ENCODE measurements at regions not wholly inside any gene's neighbourhood (a gene's known extent, or its start where the extent isn't known, plus 50 kb on each side); places are given as distances from the start of the nearest gene placed in this dataset.

- H4K20me1 ChIP-seq (ENCODE audit: insufficient read depth) = no peaks in the 10 kb centered on the region
- no peak overlapping the region for H2AFZ ChIP-seq (ENCODE audit: low read depth, low read length, poor library complexity, severe bottlenecking)
- BruUV-seq (replicated peaks) = no TSS peak
- ChIA-PET POLR2A (no interaction called here), RAD21 (ENCODE audit: low non-redundant PET in 1 of 2, low total read pairs in 2 of 2, uncharacterized antibody in 2 of 2, unreplicated experiment in 2 of 2) (no interaction called here), CTCF (no interaction called here)
- DNase-seq (ENCODE audit: low read depth, low spot score) = no peak
- H3K9ac ChIP-seq (ENCODE audit: low read length) = no peak overlapping the region
- no peaks in the 10 kb centered on the region for H3K9me3 ChIP-seq (ENCODE audit: control insufficient read depth in 1 of 2, insufficient read depth in 1 of 2, low read depth in 1 of 2, low read length in 2 of 2)
- H3K27ac ChIP-seq (ENCODE audit: low read depth, low read length) = no peak overlapping the region
- ATAC-seq = no peak
- no peaks in the 10 kb centered on the region for H3K79me2 ChIP-seq (ENCODE audit: insufficient read depth, low read length)
- H3K4me2 ChIP-seq (ENCODE audit: low read length) = no peak overlapping the region
- no peaks in the 10 kb centered on the region for H3K27me3 ChIP-seq (ENCODE audit: insufficient read depth, low read length)
- TF ChIP-seq CTCF (IDR thresholded peaks at IDR 0.05 in 2 of 3, conservative IDR thresholded peaks at IDR 0.05 in 1 of 3; ENCODE audit: borderline replicate concordance in 1 of 3, insufficient read depth in 1 of 3, low read depth in 2 of 3, low read length in 2 of 3) (no peak), YY1 (IDR thresholded peaks at IDR 0.05; ENCODE audit: extremely low read depth, insufficient replicate concordance, low read depth, low read length) (no peak), CEBPB (IDR thresholded peaks at IDR 0.05; ENCODE audit: low read depth) (no peak), FOSL1 (IDR thresholded peaks at IDR 0.05; ENCODE audit: low read depth) (no peak), ELF1 (IDR thresholded peaks at IDR 0.05; ENCODE audit: borderline replicate concordance, low read depth) (no peak), ZNF274 (IDR thresholded peaks at IDR 0.05; ENCODE audit: low read depth, low read length) (no peak), SP1 (IDR thresholded peaks at IDR 0.05; ENCODE audit: low read depth) (no peak), RAD21 (IDR thresholded peaks at IDR 0.05; ENCODE audit: low read depth) (no peak), EZH2 (IDR thresholded peaks at IDR 0.05) (no peak)
- TF ChIP-seq, protein P1, sequence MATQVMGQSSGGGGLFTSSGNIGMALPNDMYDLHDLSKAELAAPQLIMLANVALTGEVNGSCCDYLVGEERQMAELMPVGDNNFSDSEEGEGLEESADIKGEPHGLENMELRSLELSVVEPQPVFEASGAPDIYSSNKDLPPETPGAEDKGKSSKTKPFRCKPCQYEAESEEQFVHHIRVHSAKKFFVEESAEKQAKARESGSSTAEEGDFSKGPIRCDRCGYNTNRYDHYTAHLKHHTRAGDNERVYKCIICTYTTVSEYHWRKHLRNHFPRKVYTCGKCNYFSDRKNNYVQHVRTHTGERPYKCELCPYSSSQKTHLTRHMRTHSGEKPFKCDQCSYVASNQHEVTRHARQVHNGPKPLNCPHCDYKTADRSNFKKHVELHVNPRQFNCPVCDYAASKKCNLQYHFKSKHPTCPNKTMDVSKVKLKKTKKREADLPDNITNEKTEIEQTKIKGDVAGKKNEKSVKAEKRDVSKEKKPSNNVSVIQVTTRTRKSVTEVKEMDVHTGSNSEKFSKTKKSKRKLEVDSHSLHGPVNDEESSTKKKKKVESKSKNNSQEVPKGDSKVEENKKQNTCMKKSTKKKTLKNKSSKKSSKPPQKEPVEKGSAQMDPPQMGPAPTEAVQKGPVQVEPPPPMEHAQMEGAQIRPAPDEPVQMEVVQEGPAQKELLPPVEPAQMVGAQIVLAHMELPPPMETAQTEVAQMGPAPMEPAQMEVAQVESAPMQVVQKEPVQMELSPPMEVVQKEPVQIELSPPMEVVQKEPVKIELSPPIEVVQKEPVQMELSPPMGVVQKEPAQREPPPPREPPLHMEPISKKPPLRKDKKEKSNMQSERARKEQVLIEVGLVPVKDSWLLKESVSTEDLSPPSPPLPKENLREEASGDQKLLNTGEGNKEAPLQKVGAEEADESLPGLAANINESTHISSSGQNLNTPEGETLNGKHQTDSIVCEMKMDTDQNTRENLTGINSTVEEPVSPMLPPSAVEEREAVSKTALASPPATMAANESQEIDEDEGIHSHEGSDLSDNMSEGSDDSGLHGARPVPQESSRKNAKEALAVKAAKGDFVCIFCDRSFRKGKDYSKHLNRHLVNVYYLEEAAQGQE (IDR thresholded peaks at IDR 0.05; ENCODE audit: low read depth) = no peak
- TF ChIP-seq, protein P2, sequence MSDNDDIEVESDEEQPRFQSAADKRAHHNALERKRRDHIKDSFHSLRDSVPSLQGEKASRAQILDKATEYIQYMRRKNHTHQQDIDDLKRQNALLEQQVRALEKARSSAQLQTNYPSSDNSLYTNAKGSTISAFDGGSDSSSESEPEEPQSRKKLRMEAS (IDR thresholded peaks at IDR 0.05) = no peak
- no peaks in the 10 kb centered on the region for H3K36me3 ChIP-seq (ENCODE audit: control insufficient read depth in 1 of 2, insufficient read depth in 2 of 2, low read length in 2 of 2)
- no peaks in the 10 kb centered on the region for H3K4me1 ChIP-seq (ENCODE audit: control insufficient read depth in 1 of 2, insufficient read depth in 2 of 2, low read length in 2 of 2)
- H3K9me2 ChIP-seq (ENCODE audit: insufficient read depth) = no peaks in the 10 kb centered on the region
- intact Hi-C loops (cut with micrococcal nuclease) = no loop called here
- H3K4me3 ChIP-seq (replicated peaks in 1 of 2; ENCODE audit: low read depth in 1 of 2, low read length in 2 of 2) = no peak overlapping the region
Observed at GRCh38 chr11:121872356-121872755, 243.7 kb downstream of the BLID start.

Data from HCT116 (cell line).